ENCODE measurements at regions not wholly inside any gene's neighbourhood (a gene's known extent, or its start where the extent isn't known, plus 50 kb on each side); places are given as distances from the start of the nearest gene placed in this dataset.

DNA sequence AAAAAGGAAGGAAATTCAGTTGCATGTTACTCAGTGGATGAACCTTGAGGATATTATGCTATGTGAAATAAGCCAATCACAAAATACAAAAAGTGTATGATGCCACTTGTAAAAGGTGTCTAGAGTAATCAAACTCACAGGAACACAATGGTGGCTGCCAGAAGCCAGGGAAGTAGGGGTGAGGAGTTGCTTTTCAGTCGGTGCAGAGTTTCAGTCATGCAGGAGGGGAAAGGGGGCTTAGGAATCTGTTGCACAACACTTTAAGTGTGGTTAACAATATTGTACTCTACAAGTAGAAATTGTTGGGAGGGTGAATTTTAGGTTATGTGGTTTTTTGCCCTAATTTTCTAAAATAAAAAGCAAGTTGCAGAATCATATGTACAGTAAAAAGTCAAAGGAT lies 184.2 kb upstream of the RAB4A start:
- no peak for TF ChIP-seq CTCF (conservative IDR thresholded peaks at IDR 0.05; ENCODE audit: low read depth, low read length)
- Histone ChIP-seq H3K27me3 (ENCODE audit: insufficient read depth, low read depth) (no peaks in the 10 kb centered on the region), H3K27ac (no peak overlapping the region), H3K79me2 (ENCODE audit: insufficient read depth, low read depth) (no peaks in the 10 kb centered on the region), H3K4me2 (no peak overlapping the region), H3K4me1 (ENCODE audit: low read depth, poor library complexity, severe bottlenecking) (no peaks in the 10 kb centered on the region), H3K4me3 (IDR thresholded peaks at IDR 0.05; ENCODE audit: insufficient read depth, low read depth, low read length) (no peak overlapping the region), H3K36me3 (ENCODE audit: insufficient read depth) (no peaks in the 10 kb centered on the region), H3K9ac (no peak overlapping the region), H2AFZ (ENCODE audit: low read depth) (no peak overlapping the region), H4K20me1 (ENCODE audit: insufficient read depth) (no peaks in the 10 kb centered on the region)

DNA sequence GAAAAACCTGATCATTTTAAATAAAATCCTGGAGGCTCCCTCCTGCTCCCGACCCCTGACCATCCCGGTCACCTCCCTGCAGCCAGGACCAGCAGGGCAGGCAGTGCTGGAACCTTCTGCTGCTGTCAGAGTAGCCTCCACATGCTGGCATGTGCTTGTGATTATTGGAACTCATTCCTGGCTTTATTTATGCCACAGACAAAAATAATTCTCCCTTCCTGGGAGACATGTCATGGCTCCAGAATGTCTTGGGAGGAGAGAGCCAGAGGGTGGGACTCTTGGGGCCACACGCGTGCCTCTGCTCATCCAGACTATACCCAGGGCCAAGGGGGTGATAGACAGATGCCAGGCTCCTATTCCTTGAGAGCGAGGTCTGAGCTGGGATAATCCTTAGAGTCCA lies 183.6 kb upstream of the RAB4A start:
- no peak overlapping the region for H3K4me2 ChIP-seq
- no peak overlapping the region for H3K9ac ChIP-seq
- H4K20me1 ChIP-seq (ENCODE audit: insufficient read depth): no peaks in the 10 kb centered on the region
- H3K4me3 ChIP-seq (IDR thresholded peaks at IDR 0.05; ENCODE audit: insufficient read depth, low read depth, low read length): no peak overlapping the region
- H3K27ac ChIP-seq: no peak overlapping the region
- no peaks in the 10 kb centered on the region for H3K27me3 ChIP-seq (ENCODE audit: insufficient read depth, low read depth)
- no peak for TF ChIP-seq CTCF (conservative IDR thresholded peaks at IDR 0.05; ENCODE audit: low read depth, low read length)
- no peak overlapping the region for H2AFZ ChIP-seq (ENCODE audit: low read depth)
- H3K36me3 ChIP-seq (ENCODE audit: insufficient read depth): no peaks in the 10 kb centered on the region
- H3K79me2 ChIP-seq (ENCODE audit: insufficient read depth, low read depth): no peaks in the 10 kb centered on the region
- H3K4me1 ChIP-seq (ENCODE audit: low read depth, poor library complexity, severe bottlenecking): no peaks in the 10 kb centered on the region

DNA sequence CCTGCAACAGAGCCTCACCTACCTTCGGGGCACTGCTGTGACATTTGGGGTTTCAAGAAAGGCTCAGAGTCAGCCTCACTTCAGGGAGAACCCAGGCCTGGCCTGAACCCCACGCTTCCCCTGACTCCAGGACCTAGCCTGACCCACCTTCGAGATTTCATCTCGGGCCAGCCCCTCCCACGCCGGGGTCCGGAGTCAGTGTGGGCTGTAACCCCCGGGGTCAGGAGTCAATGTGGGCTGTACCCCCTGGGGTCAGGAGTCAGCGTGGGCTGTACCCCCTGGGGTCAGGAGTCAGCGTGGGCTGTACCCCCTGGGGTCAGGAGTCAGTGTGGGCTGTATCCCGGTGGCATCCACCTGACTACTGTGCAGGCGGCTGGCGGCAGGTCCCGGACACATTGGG lies 183.0 kb upstream of the RAB4A start:
- Histone ChIP-seq H2AFZ (ENCODE audit: low read depth) (no peak overlapping the region), H3K79me2 (ENCODE audit: insufficient read depth, low read depth) (no peaks in the 10 kb centered on the region), H3K27me3 (ENCODE audit: insufficient read depth, low read depth) (no peaks in the 10 kb centered on the region), H4K20me1 (ENCODE audit: insufficient read depth) (no peaks in the 10 kb centered on the region), H3K4me3 (IDR thresholded peaks at IDR 0.05; ENCODE audit: insufficient read depth, low read depth, low read length) (no peak overlapping the region), H3K36me3 (ENCODE audit: insufficient read depth) (no peaks in the 10 kb centered on the region), H3K9ac (no peak overlapping the region), H3K4me2 (no peak overlapping the region), H3K4me1 (ENCODE audit: low read depth, poor library complexity, severe bottlenecking) (no peaks in the 10 kb centered on the region), H3K27ac (no peak overlapping the region)
- no peak for TF ChIP-seq CTCF (conservative IDR thresholded peaks at IDR 0.05; ENCODE audit: low read depth, low read length)

- Histone ChIP-seq H3K9ac (no peak overlapping the region), H3K27me3 (ENCODE audit: insufficient read depth, low read depth) (no peaks in the 10 kb centered on the region), H3K27ac (no peak overlapping the region), H3K4me3 (IDR thresholded peaks at IDR 0.05; ENCODE audit: insufficient read depth, low read depth, low read length) (no peak overlapping the region), H3K4me2 (no peak overlapping the region), H3K36me3 (ENCODE audit: insufficient read depth) (no peaks in the 10 kb centered on the region), H3K4me1 (ENCODE audit: low read depth, poor library complexity, severe bottlenecking) (no peaks in the 10 kb centered on the region), H3K79me2 (ENCODE audit: insufficient read depth, low read depth) (no peaks in the 10 kb centered on the region), H4K20me1 (ENCODE audit: insufficient read depth) (no peaks in the 10 kb centered on the region), H2AFZ (ENCODE audit: low read depth) (no peak overlapping the region)
- no peak for TF ChIP-seq CTCF (conservative IDR thresholded peaks at IDR 0.05; ENCODE audit: low read depth, low read length)
Observed at GRCh38 chr1:229088711-229089110, 182.2 kb upstream of the RAB4A start.
